Islet of Langerhans (tissue), 1 donor: ENCODE measurements at regions not wholly inside any gene's neighbourhood (a gene's known extent, or its start where the extent isn't known, plus 50 kb on each side); places are given as distances from the start of the nearest gene placed in this dataset.
"Not testable (repeated sequence)": the region's sequence is repeated elsewhere in the genome, so short reads cannot be mapped to it uniquely, and the experiment has no call there.

ENCODE experiments used
- FAIRE-seq: peaks from one replicate; lab custom pipeline; 2011; peaks lifted over from hg19 to GRCh38; lab: Jason Lieb, UNC

DNA sequence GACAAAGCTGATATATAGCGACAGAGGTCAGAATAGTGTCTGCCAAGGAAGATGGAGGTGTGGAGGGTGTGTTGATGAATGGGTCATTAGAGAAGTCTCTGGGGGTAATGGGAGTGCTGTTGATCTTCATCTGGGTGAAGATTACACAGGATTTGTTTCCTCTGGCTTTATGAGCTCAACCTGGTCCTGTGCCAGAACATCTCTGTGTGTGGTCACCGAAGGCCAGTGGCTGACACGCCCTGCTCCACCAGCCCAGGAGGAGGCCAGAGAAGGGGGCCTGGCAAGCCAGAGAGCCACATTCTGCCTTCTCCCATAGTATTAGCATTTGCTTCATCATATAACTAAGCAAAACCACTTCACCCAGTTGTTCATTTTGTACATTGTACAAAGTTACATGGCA, 121.1 kb downstream of the ZNF621 start:
- no peak for FAIRE-seq

DNA sequence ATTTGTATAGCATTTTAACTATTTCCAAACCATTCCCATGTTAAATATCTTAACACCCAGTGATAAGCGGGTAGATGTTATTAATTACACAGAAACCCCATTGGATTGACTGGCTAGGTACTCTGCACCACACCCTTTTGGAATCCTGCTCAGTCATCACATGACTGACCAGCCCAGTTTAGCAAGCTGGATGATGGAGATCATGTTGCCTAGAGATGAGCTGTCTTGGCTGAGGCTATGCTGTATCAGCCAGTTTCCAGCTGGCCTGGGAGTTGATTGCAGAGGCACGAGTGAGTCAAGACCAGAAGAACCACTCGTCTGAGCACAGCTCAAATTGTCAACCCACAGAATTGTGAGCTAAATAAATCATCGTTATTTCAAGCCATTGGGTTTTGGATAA, 124.6 kb downstream of the ZNF621 start:
- no peak for FAIRE-seq

DNA sequence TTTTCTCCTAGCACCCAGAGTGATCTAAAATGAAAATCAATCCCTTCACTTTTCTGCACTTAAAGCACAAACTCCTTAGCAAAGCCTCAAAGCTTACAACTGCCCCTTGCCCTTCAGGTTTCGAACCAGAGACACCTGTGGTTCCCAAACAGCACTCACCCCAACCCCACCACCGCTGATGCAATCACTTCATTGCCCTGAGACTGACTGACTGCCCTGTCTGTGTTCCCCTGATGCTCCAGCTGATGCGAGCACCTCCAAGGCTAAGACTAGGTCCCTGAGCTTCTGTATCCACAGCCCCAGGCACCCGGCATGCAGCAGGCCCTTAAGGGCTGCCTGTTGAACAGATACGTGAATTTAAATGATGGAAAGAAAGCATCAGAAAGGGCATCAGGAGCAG, 127.3 kb downstream of the ZNF621 start:
- FAIRE-seq = no peak

DNA sequence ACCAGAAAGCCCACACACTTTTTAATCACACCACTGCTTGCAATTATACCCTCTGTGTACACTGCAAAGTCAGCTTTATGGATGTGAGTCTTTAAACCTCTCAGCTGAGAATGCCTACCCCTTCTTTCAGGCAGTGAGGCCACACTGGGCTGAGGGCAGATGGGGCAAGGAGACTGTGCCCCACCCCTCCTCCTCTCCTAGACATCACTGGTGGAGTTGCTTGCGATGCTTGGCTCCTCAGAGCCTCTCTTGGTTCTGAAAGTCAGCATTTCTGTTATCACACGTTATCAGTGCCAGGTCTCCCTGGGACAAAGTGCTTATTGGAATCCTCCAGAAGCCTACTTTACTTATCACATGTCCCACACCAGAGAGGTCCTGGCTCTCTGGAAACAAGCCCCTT, 128.2 kb downstream of the ZNF621 start:
- no peak for FAIRE-seq

DNA sequence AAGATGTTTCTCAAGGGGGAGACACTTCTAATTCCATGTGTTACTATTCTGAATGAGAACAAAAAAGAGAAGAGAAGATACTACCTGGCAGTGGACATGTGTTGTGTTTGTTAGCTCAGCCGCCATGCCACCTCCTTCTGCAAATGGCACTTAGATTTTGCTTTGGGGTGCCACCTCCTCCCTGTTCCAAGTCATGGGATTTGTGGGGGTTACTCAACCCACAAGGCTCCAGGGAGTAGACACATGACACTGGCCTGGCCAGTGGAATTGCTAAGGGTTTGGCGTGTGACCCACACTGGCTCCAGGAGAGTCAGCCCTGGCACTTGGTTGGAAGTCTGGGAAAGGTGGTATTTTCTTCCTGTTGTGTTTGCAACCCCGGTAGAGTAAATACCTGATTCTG, 129.1 kb downstream of the ZNF621 start:
- FAIRE-seq = no peak

DNA sequence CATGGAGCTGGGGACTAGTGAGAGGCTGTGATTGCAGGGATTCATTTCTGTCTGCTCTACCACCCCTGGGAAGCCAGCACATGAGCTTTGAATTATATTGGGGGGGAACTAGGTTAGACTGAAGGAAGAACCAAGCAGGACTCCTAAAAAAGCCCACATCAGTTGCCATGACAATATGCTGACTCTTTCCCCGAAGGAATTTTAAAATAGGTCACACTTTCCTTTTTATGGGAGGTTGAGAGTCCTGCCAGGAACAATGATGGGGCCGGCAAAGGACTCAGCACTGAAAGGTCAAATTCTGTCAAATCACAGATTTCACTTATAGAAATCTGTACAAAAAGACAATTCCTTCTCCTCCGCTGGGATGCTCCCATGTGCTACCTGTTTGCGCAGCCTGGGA, 130.8 kb downstream of the ZNF621 start:
- no peak for FAIRE-seq

DNA sequence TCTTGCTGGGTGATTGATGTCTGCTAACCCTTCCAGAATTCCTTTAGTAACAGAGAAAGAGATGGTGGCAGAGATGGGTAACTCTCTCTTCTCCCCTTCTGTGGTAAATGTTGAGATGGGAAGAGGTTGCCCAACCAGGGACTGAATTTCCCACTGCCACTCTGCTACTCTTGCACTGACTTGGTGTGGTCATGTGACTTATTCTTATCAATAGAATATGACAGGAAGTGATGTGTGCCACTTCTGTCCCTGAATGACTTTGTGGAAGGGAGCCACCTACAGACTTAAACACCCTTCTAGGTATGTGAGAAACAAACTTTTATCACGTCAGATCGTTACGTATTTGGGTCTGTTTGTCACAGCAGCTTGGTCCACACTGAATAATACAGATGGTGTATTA, 132.9 kb downstream of the ZNF621 start:
- FAIRE-seq = no peak

DNA sequence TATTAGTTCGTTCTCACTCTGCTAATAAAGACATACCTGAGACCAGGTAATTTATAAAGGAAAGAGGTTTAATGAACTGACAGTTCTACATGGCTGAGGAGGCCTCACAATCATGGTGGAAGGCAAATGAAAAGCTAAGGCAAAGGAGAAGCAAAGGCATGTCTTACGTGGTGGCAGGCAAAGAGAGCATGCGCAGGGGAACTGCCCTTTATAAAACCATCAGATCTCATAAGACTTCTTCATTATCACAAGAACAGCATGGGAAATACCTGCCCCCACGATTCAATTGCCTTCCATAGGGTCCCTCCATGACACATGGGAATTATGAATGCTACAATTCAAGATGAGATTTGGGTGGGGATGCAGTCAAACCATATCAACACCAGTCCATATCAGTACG, 133.5 kb downstream of the ZNF621 start:
- FAIRE-seq = no peak

DNA sequence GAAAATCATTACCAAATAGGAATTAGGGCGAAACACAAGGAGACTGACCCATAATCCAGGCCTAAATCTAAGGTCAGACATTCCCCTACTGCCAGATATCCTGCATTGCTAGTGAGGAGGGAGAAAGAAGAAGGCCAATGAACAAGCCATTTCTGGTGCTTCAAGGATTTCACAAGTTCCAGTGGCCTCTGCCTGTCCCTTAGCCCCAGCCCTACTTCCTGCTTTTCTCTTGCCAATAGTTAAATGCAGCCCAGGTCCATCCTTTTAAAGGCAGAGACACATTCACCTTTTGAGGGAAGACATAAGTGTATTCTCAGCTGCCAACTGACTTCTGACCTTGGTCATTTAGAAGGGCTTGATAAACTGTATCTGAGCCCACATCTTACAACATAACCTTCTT, 135.8 kb downstream of the ZNF621 start:
- FAIRE-seq = no peak

DNA sequence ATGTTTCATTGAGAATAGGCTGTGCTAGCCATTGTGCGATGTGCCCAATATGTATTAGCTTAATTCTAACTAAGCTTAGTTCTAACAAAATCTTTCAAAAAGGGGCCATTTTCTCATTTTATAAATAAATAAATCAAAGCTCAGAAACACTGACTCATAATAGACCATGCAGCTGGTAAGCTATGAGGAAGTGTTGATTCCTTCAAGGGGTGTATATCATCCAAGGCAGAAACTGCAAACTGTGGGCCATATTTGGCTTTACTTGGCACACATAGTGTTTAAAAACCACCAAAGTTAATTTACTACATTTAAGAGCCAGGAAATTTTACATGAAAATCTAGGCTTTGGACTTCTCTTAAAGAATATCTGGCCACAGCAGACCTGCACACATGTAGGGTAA, 136.5 kb downstream of the ZNF621 start:
- FAIRE-seq = no peak

DNA sequence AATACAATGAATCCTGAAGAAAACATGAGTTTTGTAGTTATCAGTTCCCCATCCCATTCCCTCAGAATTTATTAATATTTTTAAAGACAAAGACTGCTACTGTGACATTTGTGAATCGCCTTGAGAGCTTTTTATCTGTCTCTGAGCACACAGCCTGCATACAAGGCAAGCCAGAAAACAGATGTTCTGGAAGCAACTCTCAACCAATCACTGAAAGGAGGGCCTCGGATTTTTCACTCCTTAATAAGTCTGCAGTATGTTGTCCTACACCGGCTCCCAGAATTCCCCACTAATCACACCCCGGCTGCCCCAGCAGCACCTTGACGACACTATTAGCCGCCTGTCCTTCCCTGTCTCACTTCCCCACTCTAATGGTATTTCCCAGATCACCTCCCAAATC, 138.5 kb downstream of the ZNF621 start:
- no peak for FAIRE-seq

DNA sequence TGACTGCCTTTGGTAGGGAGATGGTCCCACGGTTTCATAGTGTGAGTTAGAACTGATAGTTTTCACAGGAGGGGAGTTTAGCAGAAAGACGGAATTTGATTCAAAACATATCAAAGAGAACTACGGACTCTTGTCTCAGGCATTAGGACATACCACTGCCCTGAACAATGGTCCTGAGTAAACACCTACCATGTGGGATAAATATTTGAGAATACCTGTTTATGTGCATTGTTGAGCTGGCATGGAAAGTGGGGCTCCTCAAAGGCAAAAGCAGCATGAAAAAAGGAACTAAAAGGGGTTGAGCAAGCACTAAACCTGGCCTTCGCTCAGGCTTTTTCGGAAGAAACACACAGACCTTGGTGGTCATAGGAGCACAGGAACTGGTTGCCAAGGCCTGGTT, 144.4 kb downstream of the ZNF621 start:
- no peak for FAIRE-seq

DNA sequence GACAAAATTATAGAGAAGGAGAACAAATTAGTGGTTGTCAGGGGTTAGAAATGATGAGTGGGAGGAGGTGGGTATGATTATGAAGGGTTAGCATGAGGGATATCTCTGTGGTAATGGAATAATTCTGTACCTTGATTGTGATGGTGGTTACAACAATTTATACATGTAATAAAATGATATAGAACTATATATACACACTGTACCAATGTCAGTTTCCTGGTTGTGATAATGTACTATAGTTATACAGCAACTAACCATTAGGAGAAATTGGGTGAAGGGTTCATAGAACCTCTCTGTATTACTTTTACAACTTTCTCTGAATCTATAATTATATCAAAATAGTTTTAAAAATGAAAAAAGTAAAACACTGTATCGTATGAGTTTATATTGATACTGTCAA, 148.1 kb downstream of the ZNF621 start:
- FAIRE-seq = no peak

DNA sequence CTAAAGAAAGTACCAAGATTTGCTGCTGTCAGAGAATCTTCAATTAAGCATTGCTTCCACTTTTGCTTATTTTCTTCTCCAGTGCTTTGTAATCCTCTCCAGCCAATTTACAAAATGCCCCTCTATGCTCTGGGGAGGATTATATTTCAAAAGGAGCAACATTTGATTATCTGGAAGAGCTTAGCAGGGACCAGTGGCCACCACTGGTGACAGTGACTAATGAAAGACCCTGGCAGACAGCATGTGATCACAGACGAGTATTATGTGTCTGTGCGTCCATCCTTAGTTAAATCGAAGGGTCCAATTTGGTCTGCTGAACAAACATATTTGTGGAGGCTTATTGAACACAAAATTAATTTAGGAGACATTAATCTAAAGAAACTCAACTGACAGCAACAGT, 152.6 kb downstream of the ZNF621 start:
- FAIRE-seq = no peak

DNA sequence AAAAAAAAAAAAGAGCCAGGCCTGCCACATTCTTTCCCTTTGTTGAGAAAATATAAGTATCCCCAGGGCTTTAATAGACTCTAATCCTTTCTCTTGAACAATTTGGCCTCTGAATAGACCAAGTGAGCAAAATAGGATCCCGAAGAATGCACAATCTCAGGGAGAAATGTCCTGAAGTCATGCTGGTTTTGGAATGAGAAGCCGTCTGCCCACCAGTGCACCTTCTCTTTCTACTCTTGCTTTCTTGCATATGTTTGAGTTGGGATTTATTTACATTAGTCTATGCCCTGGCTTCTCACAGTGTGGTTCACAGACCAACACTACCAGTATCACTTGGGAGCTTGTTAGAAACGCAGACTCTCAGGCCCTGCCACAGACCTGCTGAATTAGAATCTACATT, 153.0 kb downstream of the ZNF621 start:
- FAIRE-seq = no peak

DNA sequence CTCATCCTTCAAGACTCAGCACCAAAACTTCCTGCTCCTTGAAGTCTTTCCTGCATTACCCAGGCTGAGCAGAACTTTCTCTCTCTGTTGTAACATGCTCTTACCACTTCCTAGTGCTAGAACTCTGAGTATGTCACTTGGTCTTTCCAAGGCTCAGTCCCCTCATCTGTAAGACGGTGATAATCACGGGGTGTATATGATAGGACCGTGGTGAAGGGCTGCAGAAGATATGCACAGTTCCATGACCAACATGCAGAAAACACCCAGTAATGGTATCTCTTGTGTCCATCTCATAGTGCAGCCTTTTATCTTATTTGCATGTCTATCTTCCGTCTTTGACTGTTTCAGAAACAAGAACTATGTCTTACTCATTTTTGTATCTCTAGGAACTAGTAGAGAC, 154.5 kb downstream of the ZNF621 start:
- no peak for FAIRE-seq

DNA sequence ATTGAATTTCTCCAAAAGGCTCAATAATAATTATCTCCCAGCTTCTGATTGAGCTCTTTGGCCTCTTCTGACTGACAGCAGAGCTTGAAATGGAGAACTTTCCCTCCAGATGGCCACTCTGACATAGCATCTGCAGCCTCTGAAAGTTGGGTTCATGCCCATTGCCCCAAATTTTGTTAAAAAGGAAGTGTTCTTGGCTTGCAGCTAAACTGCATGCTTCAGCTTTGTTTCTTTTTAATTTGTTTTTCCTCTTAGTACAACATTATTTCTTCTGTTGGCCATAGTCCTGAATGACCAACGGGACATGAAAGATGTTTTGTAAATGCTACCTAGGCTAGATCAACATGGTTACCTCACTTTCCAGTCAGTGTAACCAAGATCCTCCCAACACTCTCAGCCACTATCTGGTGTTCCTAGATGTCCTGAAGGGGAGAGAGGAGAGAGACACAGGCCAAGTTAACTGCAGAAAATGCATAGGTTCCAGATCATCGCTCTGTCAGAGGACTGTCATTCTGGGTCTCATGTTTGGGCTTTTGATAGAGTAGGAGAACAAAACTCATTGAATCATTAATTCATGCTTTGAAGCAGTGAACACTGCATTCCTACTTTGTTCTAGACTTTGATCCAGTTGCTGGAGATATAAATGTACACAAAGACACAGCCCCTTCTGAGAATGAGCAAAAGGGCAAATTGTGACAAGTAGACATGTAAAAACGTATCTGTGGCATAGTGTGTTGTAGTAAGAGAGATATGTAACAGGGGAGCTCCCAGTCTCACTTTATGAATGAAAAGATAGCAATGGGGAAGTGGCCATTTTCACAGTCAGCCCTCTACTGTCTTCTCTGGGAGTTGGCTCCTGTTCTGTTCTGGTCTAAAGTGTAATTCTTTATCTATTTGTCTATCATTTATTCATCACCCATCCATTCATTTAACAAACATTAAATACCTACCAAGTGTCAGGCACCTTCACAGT, 156.2 kb downstream of the ZNF621 start:
- no peak for FAIRE-seq

DNA sequence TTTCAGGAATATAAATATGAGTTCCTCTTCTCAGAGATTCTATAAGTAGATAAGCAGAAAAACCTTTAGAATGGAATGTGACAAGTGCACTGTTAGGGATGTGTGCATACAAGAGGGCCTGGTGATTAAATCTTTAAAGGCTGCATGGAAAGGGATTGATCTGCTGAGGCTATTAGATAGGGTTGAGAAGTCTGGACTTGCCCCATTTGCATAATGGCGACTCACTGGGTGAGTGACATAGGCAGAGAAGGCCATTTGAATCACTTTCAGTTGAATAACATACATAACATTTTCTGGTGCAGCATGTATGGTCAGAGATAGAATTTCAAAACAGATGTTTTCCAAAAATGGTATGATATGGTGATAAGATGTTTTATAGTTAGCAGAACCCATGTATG, 156.9 kb downstream of the ZNF621 start:
- no peak for FAIRE-seq

DNA sequence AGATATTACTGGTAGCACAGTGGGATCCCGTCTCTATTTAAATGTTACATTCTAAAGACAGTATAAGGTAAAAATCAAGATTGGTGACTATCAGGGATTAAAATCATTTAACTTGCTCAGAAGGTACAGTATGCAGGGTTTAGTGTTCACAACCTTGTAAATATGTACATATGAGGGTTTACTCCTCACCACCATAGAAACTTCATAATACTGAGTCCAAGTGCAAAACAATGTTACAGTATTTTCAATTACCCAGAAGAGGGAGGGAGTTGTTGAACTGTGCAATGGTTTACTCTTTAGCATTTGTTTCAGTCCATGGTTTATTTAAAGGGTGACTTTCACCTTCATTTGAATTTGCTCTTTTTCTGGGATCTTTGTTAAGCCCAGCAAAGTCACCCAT, 165.1 kb downstream of the ZNF621 start:
- no peak for FAIRE-seq

DNA sequence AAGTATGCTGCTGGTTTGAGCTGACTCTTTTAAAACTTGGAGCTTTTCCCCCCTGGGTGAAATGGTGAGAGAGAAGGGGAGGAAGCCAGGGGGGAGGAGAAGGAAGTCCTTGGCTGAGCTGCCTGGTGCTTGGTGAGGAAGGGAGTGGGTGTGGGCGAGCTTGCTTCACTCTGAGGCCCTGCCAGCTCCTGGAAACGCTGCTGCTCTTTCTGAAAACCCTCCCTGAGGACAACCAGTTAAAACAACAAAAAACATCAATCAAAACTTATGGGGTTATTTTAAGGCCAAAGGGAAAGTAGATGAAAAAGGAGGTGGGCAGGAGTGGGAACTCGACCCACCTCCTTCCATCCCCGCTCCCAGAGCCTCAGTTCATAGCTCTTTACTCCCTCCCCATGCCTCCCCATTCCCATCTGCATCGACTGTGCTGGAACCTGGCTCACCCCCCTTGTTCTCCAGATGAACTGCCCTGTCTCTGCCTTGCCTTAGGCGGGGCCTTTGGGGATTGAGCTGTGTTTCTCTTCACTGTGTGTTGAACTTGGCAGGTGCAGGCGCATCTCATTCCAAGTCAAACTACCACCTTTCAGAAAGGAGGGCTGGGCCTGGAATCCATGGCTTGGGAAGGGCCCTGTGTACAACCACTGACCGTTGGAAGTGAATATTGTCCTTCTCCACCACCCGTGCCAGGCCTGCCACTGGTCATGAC, 166.1 kb downstream of the ZNF621 start:
- FAIRE-seq = no peak

DNA sequence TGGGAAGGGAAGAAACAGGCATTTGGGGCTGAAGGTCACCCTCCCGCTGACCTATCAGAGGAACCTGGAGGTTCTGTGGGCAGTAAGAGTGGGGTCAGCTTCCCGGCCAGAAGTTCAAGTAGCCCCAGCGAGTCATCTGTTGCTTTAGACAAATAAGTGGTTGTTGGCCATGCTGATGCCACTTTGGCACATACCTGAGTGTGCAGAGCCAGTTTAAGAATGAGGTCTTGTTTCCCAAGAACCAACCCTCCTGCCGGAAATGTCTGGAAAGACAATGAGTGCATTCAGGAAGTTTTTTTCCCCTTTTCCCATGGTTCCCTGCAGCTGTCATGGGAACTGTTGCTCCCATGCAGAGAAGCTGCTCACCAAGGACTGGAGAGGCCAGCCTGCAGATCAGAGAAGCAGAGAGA, 166.7 kb downstream of the ZNF621 start:
- no peak for FAIRE-seq

DNA sequence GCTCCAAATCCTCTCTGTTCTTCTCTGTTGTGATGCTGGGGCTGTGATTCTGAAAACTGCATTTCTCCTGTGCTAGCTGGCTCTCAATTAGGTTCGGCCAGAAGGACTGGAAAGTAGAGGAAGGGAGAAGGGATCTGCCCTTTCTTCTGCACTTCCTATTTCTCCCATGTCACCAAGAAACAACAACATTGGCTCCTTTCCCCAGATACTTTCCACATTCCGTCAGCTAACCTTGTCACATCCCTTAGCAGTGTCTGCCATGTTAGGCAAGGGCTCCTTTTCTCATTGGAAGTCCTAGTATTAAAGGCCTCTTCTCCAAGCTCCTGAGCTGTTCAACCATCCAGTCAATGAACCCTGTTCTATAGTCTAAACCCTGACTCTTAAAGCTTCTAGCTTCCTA, 171.1 kb downstream of the ZNF621 start:
- no peak for FAIRE-seq

DNA sequence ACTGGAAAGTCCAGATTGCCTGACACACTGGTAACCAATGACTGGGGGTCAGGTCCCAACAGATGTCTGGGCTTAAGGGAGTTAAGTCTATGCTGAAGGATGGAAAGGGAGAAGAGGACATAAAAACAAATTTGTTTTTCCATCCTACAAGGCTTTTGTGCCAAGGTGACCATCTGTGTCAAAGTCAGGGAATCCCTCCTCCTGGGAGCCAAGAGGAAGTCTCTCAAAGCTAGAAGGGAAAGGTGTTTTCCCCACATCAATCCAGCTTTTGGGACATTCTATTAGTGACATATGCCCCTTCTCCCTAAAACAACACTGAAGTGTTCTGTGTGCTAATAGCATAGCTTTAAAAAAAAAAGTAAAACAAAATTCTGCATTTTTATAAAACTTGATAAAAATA, 173.9 kb downstream of the ZNF621 start:
- not testable (repeated sequence) for FAIRE-seq
